Upper lobe of left lung (tissue), 6 donors: ENCODE measurements at regions not wholly inside any gene's neighbourhood (a gene's known extent, or its start where the extent isn't known, plus 50 kb on each side); places are given as distances from the start of the nearest gene placed in this dataset.

Source experiments
- ATAC-seq, 2 donors: fragments of 200-7000 bp; cut with Tn5 transposase; one replicate each; pipeline ENCODE4 v1.9.1; 2022; ENCODE audit warnings: mild to moderate bottlenecking in 2 of 2, moderate library complexity in 2 of 2; ENCODE audit not compliant: low FRiP score in 2 of 2
- DNase-seq, 2 donors: peaks; one replicate each; pipeline ENCODE4 v3.0.0-alpha.2; 2019 to 2020
- H3K27ac ChIP-seq, 4 donors: fragments of 200-600 bp; sonication (generic); one replicate each; pipeline ENCODE4 v1.5.1; 2016 to 2019
- H3K27me3 ChIP-seq, 4 donors: fragments of 200-600 bp; sonication (generic); one replicate each; pipeline ENCODE4 v1.5.1; 2017 to 2019
- H3K36me3 ChIP-seq, 4 donors: fragments of 200-600 bp; sonication (generic); one replicate each; pipeline ENCODE4 v1.5.1; 2016 to 2019
- H3K4me1 ChIP-seq, 4 donors: fragments of 200-600 bp; sonication (generic); one replicate each; pipeline ENCODE4 v1.5.1; 2018 to 2019
- H3K4me3 ChIP-seq, 4 donors: fragments of 200-600 bp; sonication (generic); one replicate each; pipeline ENCODE4 v1.5.1; 2017 to 2019; ENCODE audit warnings: mild to moderate bottlenecking in 2 of 4, moderate library complexity in 1 of 4
- H3K9me3 ChIP-seq, 4 donors: fragments of 200-600 bp; sonication (generic); one replicate each; pipeline ENCODE4 v1.5.1; 2018 to 2019
- EP300 ChIP-seq, 4 donors: sonication (generic); formaldehyde crosslinking; IDR thresholded peaks; one replicate each; pipeline ENCODE4 v1.5.1; 2017; ENCODE audit warnings: antibody characterized with exemption in 4 of 4, control low read depth in 2 of 4
- POLR2A ChIP-seq, 4 donors: fragments of 450-650 bp; IDR thresholded peaks; one replicate each; pipeline ENCODE4 v1.5.1; 2016 to 2017; ENCODE audit warnings: antibody characterized with exemption in 4 of 4, mild to moderate bottlenecking in 2 of 4
- POLR2AphosphoS5 ChIP-seq, 2 donors: sonication (generic); formaldehyde crosslinking; IDR thresholded peaks; one replicate each; pipeline ENCODE4 v1.5.1; 2017; ENCODE audit warnings: antibody characterized with exemption in 2 of 2
- WGBS, 2 donors: methylation state at CpG; one replicate each; pipeline ENCODE4 v1.1.5; 2017 to 2018; 5-methylcytosine and 5-hydroxymethylcytosine counted together
- TF ChIP-seq, protein P1 (sequence below), 6 experiments: fragments of 450-650 bp in 4 of 6; fragments of 200-600 bp in 2 of 6; sonication (generic) in 2 of 6; IDR thresholded peaks; one replicate each; pipeline ENCODE4 v1.5.1; 2016 to 2019; ENCODE audit warnings: antibody characterized with exemption in 6 of 6
- donor health status: DM: no; HTN: no; CAD: no; lungs with moderate emphysema.
- donor health status: DM: no; HTN: yes; CAD: no; lungs with severe emphysema.

DNA sequence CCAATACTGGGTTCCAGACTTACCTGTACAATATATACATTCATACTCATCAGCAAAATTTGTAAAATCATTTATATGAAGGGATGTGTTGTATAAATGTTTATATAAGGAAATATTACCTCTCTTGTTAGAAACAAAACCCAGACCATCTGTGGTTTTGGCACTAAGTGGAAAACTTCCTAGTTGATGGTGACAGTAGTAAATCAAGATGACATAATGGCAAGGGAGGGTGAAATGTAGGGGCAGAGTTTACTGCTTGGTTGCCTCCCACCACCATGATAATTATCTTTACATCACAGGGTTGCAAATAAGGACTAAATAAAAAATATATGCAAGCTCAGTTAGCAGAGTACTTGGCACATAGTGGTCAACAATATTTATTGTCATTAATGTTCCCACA is 365.3 kb upstream of the TEX13C start:
- Histone ChIP-seq H3K4me3 (no peak overlapping the region), H3K27me3 (no peaks in the 10 kb centered on the region), H3K9me3 (no peaks in the 10 kb centered on the region), H3K4me1 (no peaks in the 10 kb centered on the region), H3K27ac (no peak overlapping the region), H3K36me3 (no peaks in the 10 kb centered on the region)
- ATAC-seq, result no peak
- DNase-seq, result no peak
- TF ChIP-seq, protein P1, sequence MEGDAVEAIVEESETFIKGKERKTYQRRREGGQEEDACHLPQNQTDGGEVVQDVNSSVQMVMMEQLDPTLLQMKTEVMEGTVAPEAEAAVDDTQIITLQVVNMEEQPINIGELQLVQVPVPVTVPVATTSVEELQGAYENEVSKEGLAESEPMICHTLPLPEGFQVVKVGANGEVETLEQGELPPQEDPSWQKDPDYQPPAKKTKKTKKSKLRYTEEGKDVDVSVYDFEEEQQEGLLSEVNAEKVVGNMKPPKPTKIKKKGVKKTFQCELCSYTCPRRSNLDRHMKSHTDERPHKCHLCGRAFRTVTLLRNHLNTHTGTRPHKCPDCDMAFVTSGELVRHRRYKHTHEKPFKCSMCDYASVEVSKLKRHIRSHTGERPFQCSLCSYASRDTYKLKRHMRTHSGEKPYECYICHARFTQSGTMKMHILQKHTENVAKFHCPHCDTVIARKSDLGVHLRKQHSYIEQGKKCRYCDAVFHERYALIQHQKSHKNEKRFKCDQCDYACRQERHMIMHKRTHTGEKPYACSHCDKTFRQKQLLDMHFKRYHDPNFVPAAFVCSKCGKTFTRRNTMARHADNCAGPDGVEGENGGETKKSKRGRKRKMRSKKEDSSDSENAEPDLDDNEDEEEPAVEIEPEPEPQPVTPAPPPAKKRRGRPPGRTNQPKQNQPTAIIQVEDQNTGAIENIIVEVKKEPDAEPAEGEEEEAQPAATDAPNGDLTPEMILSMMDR (IDR thresholded peaks at IDR 0.05), result no peak
- TF ChIP-seq EP300 (IDR thresholded peaks at IDR 0.05) (no peak), POLR2AphosphoS5 (IDR thresholded peaks at IDR 0.05) (no peak), POLR2A (IDR thresholded peaks at IDR 0.05) (no peak)

DNA sequence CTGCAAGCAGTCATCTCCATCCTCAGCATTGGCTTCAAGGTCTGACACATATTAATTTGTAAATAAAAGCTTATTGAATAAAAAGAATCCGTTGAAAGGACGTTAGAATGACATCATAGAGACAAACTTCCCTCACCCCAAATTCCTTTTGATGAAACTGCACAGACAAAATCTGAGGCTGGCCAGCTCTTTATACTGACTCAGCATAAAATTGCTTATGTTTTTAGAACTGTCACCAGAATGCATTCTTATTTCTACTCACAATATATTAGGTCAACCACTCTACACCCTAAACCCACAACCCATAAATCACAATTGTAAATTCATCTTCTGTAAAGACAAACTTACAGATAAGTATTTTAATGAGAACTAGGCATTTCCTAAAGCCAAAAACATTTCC is 359.2 kb upstream of the TEX13C start:
- Histone ChIP-seq H3K4me3 (no peak overlapping the region), H3K4me1 (no peaks in the 10 kb centered on the region), H3K27ac (no peak overlapping the region), H3K36me3 (no peaks in the 10 kb centered on the region), H3K9me3 (no peaks in the 10 kb centered on the region), H3K27me3 (no peaks in the 10 kb centered on the region)
- ATAC-seq, result no peak
- WGBS, 2 donors, result 51 to 60% methylated on average over 2 of the region's 2 CpGs
- TF ChIP-seq POLR2A (IDR thresholded peaks at IDR 0.05) (no peak), POLR2AphosphoS5 (IDR thresholded peaks at IDR 0.05) (no peak), EP300 (IDR thresholded peaks at IDR 0.05) (no peak)
- TF ChIP-seq, protein P1 (IDR thresholded peaks at IDR 0.05), result no peak
- DNase-seq, result no peak

- no peaks in the 10 kb centered on the region for H3K27me3 ChIP-seq
- TF ChIP-seq EP300 (IDR thresholded peaks at IDR 0.05) (no peak), POLR2A (IDR thresholded peaks at IDR 0.05) (no peak), POLR2AphosphoS5 (IDR thresholded peaks at IDR 0.05) (no peak)
- TF ChIP-seq, protein P1 (IDR thresholded peaks at IDR 0.05), result no peak
- no peaks in the 10 kb centered on the region for H3K36me3 ChIP-seq
- DNase-seq (no peak), ATAC-seq (no peak)
- no peak within 1 kb of the TSS for H3K4me3 ChIP-seq
- 49 to 51% methylated on average over 2 of the region's 2 CpGs for WGBS, 2 donors
- H3K27ac ChIP-seq, result no peak within 1 kb of the TSS
- H3K9me3 ChIP-seq, result no peaks in the 10 kb centered on the region
- H3K4me1 ChIP-seq, result no peaks in the 10 kb centered on the region
Measured at GRCh38 chrX:124963717-124964116, 356.0 kb upstream of the TEX13C start, which contains the start of gene TENM1. Gene TENM1, minus strand, starts transcription at chrX:124963817.

GRCh38 chrX:124975456-124975855 is 344.2 kb upstream of the TEX13C start:
- H3K4me3 ChIP-seq, result no peak overlapping the region

GRCh38 chrX:124981420-124981819 is 338.3 kb upstream of the TEX13C start:
- no peak for ATAC-seq
- H3K27ac ChIP-seq, result no peak overlapping the region
- H3K36me3 ChIP-seq, result no peaks in the 10 kb centered on the region
- H3K4me3 ChIP-seq, result no peak overlapping the region
- no peaks in the 10 kb centered on the region for H3K4me1 ChIP-seq
- no peaks in the 10 kb centered on the region for H3K9me3 ChIP-seq
- 59 to 90% methylated on average over 1 of the region's 1 CpG for WGBS, 2 donors
- TF ChIP-seq POLR2A (IDR thresholded peaks at IDR 0.05) (no peak), POLR2AphosphoS5 (IDR thresholded peaks at IDR 0.05) (no peak), EP300 (IDR thresholded peaks at IDR 0.05) (no peak)
- TF ChIP-seq, protein P1 (IDR thresholded peaks at IDR 0.05), result no peak
- H3K27me3 ChIP-seq, result no peaks in the 10 kb centered on the region
- DNase-seq, result no peak

More at GRCh38 chrX:124975456-124975855, 344.2 kb upstream of the TEX13C start:
- no peak overlapping the region for H3K27ac ChIP-seq
- no peak for DNase-seq
- WGBS, 2 donors, result 82 to 89% methylated on average over 3 of the region's 3 CpGs
- no peaks in the 10 kb centered on the region for H3K27me3 ChIP-seq
- no peak for ATAC-seq
- H3K36me3 ChIP-seq, result no peaks in the 10 kb centered on the region
- TF ChIP-seq POLR2A (IDR thresholded peaks at IDR 0.05) (no peak), EP300 (IDR thresholded peaks at IDR 0.05) (no peak), POLR2AphosphoS5 (IDR thresholded peaks at IDR 0.05) (no peak)
- TF ChIP-seq, protein P1 (IDR thresholded peaks at IDR 0.05), result no peak
- H3K9me3 ChIP-seq, result no peaks in the 10 kb centered on the region
- H3K4me1 ChIP-seq, result no peaks in the 10 kb centered on the region
